Fibroblast of mammary gland (primary cell): ENCODE measurements at regions not wholly inside any gene's neighbourhood (a gene's known extent, or its start where the extent isn't known, plus 50 kb on each side); places are given as distances from the start of the nearest gene placed in this dataset.
A peak's percentile ranks its signal among the peaks of the same experiment; 100 is the strongest.

Source experiments
- DNase-seq: peaks from one replicate; pipeline ENCODE4 v3.0.0-alpha.2; 2010; ENCODE audit warnings: low read depth
- H3K4me3 ChIP-seq: 2 replicates; pipeline ENCODE4 v1.5.1; 2011; ENCODE audit warnings: low read depth, mild to moderate bottlenecking, low read length, moderate library complexity; ENCODE audit not compliant: control insufficient read depth
- CTCF ChIP-seq: conservative IDR thresholded peaks from 2 replicates; pipeline ENCODE4 v1.5.1; 2011; ENCODE audit warnings: low read depth, low read length, inconsistent platforms; ENCODE audit not compliant: control insufficient read depth, insufficient read depth

DNA sequence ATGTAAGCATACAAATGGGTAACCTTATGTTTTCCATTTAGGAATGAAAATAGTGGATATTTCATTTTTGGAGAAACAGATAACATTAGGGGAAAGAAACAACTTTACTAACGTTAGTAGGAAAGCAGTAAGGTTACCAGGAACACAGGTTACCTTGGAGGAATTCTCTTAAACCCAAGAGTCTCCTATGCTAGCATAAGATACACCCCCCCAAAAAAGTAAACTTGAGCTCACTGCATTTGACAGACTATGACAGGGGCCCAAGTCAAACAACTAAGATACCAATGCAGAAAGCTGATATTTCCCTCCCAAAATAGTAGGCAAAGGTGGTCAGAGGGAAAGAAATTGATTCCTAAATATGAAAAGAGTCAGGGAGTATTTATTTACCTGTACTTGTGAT is 656.9 kb downstream of the DSC3 start:
- no peak for DNase-seq
- H3K4me3 ChIP-seq: no peak overlapping the region
- TF ChIP-seq CTCF: no peak

DNA sequence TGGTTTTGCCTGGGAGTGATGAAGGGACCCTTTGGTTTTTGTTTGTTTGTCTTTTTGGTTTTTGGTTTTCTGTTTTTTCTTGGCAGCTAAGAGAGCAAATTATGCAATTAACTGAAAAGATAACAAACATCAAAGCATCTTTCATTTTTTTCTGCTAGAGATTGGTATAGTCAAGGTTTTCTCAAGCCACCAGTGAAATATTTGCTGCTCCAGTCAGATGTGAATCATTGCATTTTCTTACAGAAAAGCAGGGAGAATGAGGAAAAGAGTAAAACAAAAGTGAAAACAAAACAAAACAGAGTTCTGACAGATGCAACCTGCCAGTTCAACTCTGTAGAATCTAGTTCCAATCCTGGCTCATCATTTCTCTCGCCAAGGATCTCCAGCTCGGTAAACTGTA is 660.7 kb downstream of the DSC3 start:
- no peak for TF ChIP-seq CTCF
- no peak overlapping the region for H3K4me3 ChIP-seq
- no peak for DNase-seq

- TF ChIP-seq CTCF: no peak
- no peak overlapping the region for H3K4me3 ChIP-seq
- DNase-seq: no peak
These were observed 664.4 kb downstream of the DSC3 start for GRCh38 chr18:30378097-30378496.

DNA sequence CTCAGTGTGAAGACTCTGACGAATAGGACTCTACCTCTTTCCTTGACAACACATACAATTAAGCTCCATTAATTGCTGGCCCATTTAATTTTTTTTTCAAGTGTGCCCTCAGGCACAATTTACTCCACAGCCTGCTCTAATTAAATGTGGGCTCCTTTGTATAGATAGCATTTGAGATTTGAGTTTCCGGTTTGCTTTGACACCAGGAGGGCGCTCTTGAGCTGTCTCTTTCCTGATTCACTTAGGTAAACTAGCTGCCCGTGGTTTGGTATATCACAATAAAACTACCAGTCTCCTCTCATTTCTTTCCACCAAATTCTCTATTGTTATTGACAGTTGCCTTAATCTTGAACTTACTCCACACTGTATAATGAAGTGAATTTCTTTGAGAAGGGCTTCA is 666.0 kb downstream of the DSC3 start:
- no peak for TF ChIP-seq CTCF
- no peak for DNase-seq
- H3K4me3 ChIP-seq: no peak overlapping the region

- DNase-seq: no peak
- no peak for TF ChIP-seq CTCF
- no peak overlapping the region for H3K4me3 ChIP-seq
These were observed 680.5 kb downstream of the DSC3 start for GRCh38 chr18:30361864-30362540.

GRCh38 chr18:30359521-30359920 is 683.0 kb downstream of the DSC3 start:
- no peak overlapping the region for H3K4me3 ChIP-seq
- no peak for TF ChIP-seq CTCF
- no peak for DNase-seq

DNA sequence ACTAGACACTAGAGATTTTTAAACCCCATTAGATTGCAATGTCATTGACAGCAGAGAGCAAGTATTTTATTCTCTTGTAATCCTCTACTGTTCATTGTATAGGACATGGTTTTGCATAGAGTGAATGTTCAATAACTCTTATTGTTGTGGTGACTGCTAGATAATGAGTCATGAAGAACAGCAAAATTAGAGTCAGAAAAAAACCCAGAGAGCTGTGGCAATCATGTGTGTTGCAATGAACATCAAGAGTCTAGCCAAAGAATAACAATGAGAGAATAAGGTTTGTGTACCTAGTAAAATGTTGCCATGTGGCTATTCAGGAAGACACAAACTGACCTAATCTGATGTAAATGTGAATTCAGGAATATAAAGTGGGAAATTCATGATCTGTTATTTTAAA is 684.0 kb downstream of the DSC3 start:
- H3K4me3 ChIP-seq: no peak overlapping the region
- TF ChIP-seq CTCF: no peak
- peak; percentile 4 for DNase-seq
